GM19324 (cell line): ENCODE measurements at regions not wholly inside any gene's neighbourhood (a gene's known extent, or its start where the extent isn't known, plus 50 kb on each side); places are given as distances from the start of the nearest gene placed in this dataset.
"Not testable (repeated sequence)": the region's sequence is repeated elsewhere in the genome, so short reads cannot be mapped to it uniquely, and the experiment has no call there.

Source experiments
- ATAC-seq: cut with Tn5 transposase; IDR thresholded peaks from one replicate; pipeline ENCODE4 v1.9.1; 2021; ENCODE audit warnings: mild to moderate bottlenecking, moderate library complexity; ENCODE audit not compliant: unreplicated experiment, low FRiP score

DNA sequence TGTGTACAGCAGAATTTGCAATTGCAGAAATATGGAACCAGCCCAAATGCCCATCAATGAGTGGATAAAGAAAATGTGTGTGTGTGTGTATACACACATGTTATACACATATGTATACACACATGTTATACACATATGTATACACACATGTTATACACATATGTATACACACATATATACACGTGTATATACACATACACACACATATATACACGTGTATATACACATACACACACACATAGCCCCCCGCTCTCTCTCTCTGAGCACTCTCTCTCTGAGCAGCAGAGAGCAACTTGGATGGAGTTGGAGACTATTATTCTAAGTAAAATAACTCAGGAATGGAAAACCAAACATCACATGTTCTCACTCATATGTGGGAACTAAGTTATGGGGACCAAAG, 289.6 kb upstream of the INTU start:
- not testable (repeated sequence) for ATAC-seq

GRCh38 chr4:127344071-127344470, 288.7 kb upstream of the INTU start:
- ATAC-seq, result no peak

GRCh38 chr4:127347936-127348335, 284.8 kb upstream of the INTU start:
- ATAC-seq, result no peak

- ATAC-seq, result no peak
Measured at GRCh38 chr4:127352220-127353113, 280.3 kb upstream of the INTU start.

DNA sequence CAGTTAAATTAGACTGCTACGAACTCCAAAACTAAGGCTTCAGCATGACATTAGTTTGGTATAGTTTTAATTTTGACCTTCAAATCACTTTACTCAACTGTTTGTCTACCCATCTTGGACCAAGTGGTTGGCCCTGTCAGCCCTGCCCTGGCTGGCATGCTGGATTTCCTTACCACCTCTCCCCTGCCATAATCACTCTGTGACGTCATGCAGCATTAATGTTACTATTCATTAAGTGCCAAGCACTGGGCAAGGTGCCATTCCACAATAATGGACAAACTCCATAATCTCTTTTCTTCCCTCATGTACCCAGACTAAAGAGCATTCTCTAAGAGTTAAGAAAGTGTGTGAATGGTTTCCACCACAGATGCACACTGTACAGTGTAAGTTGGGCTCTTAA, 277.0 kb upstream of the INTU start:
- no peak for ATAC-seq

GRCh38 chr4:127357765-127358164, 275.0 kb upstream of the INTU start:
- ATAC-seq, result no peak

GRCh38 chr4:127362686-127363085, 270.1 kb upstream of the INTU start:
- ATAC-seq, result no peak

GRCh38 chr4:127364397-127364796, 268.4 kb upstream of the INTU start:
- no peak for ATAC-seq

GRCh38 chr4:127364911-127365310, 267.8 kb upstream of the INTU start:
- ATAC-seq, result no peak

GRCh38 chr4:127370604-127371003, 262.2 kb upstream of the INTU start:
- no peak for ATAC-seq

DNA sequence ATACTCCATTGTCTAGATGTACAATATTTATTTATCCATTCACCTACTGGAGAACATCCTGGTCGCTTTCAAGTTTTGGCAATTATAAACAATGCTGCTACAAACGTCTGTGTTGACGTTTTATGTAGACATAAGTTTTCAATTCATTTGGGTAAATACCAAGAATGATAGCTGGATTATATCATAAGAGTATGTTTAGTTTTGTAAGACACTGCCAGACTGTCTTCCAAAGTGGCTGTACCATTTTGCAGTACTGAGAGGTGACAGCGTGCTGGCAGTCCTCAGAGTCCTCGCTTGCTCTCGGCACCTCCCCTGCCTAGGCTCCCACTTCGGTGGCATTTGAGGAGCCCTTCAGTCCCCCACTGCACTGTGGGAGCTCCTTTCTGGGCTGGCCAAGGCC, 253.3 kb upstream of the INTU start:
- no peak for ATAC-seq

- not testable (repeated sequence) for ATAC-seq
Measured at GRCh38 chr4:127379948-127380347, 252.8 kb upstream of the INTU start.

DNA sequence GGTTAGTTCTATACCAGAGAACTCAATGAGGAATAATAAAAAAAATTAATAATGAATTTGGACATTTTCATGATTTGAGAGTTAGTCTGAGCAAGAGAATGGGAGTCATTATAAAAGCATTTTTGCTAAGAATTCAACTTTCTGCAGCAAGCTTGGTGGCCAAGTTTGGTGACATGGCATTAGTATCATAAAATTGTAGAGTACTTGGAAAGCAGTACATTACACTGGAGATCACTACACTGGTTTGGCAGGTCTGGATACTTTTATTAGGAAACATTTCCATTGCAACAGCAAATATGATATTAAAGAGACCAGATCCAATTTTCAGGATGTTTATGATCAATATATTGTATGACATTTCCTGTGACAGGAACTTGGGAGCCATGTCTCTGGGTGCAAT, 249.1 kb upstream of the INTU start:
- ATAC-seq, result no peak

DNA sequence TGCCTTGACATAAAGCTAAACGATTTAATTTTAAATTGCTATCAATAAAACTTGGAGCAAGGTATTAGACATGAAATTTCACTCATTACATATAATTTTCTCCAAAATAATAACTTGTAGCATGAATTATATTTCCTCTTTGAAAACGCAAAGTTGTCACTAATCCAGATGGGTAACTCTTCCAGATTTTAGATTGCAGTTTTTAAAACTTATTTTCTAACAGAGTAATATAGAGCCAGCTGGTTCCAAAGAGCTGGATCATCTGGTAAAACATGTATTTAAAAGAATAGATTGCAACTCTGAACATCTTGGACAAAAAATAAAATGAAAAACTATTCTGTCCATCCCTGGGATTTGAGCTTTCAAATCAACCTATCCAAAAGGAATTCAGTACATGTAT, 238.2 kb upstream of the INTU start:
- no peak for ATAC-seq

- ATAC-seq, result no peak
Measured at GRCh38 chr4:127400276-127400675, 232.5 kb upstream of the INTU start.

- peak; percentile 68 for ATAC-seq
Measured at GRCh38 chr4:127400731-127401346, 231.9 kb upstream of the INTU start.

- ATAC-seq, result no peak
Measured at GRCh38 chr4:127403471-127404084, 229.2 kb upstream of the INTU start.

GRCh38 chr4:127406187-127406586, 226.6 kb upstream of the INTU start:
- no peak for ATAC-seq

DNA sequence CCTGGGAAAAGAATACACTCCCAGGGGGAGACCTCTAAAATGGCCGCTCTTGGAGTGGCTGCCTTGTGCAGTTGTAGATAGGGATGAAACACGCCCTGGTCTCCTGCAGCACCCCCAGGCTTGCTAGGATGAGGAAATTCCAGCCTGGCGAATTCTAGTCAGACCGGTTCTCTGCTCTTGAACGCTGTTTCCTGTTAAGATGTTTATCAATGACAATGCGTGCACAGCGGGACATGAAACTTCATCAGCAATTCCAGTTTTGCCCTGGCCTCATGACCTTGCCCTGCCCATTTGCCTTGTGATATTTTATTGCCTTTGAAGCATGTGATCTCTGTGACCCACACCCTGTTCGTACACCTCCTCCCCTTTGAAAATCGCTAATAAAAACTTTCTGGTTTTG, 225.2 kb upstream of the INTU start:
- not testable (repeated sequence) for ATAC-seq

DNA sequence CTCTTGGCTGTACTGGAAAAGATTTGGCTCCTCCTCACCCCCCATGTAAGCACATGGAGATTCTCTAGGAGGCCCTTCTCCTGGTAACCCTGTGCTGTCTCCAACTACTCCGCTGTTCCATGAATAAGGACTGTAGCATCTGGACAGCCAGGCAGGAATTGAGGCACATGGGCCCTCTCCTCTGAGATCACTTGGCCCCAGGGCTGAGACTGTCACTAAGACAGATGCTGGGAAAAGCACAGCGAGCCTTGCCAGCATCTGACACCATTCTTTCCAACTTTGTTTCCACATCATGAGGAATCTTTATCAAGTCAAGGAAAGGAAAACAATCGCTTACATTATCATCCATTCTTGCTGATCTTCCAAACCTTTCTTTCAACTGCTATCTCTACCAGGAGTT, 222.6 kb upstream of the INTU start:
- no peak for ATAC-seq

GRCh38 chr4:127410644-127411043, 222.1 kb upstream of the INTU start:
- ATAC-seq, result no peak
